ENCODE measurements at regions not wholly inside any gene's neighbourhood (a gene's known extent, or its start where the extent isn't known, plus 50 kb on each side); places are given as distances from the start of the nearest gene placed in this dataset.
"Not testable (repeated sequence)": the region's sequence is repeated elsewhere in the genome, so short reads cannot be mapped to it uniquely, and the experiment has no call there.

GRCh38 chr17:53633856-53634255 lies 188.9 kb upstream of the KIF2B start:
- no peak for DNase-seq (ENCODE audit: low read depth)

GRCh38 chr17:53631486-53631885 lies 191.2 kb upstream of the KIF2B start:
- DNase-seq (ENCODE audit: low read depth): no peak

GRCh38 chr17:53630638-53631037 lies 192.1 kb upstream of the KIF2B start:
- no peak for DNase-seq (ENCODE audit: low read depth)

DNA sequence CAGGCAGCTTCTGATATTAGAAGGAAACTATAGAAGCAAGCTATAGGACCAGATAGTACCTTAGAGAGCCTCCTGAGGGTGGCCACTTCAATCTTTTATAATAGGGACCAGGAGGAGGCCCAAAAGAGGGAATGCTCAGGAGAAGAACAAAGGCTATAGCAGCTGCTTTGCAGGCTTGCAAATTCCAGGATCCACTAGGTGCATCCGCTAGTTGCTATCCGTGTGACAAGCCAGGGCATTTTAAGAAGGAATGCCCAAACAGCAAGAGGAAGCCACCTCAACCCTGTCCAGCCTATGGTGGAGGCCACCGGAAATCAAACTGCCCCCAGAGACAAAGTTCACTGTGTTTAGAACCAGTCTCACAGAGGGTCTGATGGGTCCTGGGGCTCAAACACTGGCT lies 192.6 kb upstream of the KIF2B start:
- DNase-seq (ENCODE audit: low read depth): no peak

- DNase-seq (ENCODE audit: low read depth): no peak
These were observed 193.5 kb upstream of the KIF2B start for GRCh38 chr17:53629188-53629587.

GRCh38 chr17:53628011-53628410 lies 194.7 kb upstream of the KIF2B start:
- peak; percentile 60 for DNase-seq (ENCODE audit: low read depth)

- peak; percentile 48 for DNase-seq (ENCODE audit: low read depth)
These were observed 195.2 kb upstream of the KIF2B start for GRCh38 chr17:53627511-53627910.

DNA sequence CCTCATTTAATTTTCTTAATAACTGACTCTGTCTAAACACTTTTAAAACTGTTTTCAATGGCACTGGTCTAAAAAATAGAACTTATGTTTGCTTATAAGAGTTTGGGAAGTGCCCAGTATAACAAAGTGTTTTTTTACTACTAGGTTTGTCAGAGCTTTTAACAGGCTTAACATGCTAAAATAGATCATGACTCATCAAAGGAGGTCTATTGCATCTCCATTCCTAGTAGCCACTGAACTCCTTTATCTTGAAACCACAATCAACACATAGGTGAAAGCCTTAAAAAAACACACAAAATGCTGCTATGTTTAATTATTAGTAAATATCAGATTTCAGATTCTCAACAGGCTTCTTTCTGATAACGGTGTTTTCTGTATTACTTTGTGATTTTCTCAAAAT lies 196.4 kb upstream of the KIF2B start:
- DNase-seq (ENCODE audit: low read depth): peak; percentile 67

- no peak for DNase-seq (ENCODE audit: low read depth)
These were observed 203.7 kb upstream of the KIF2B start for GRCh38 chr17:53619025-53619424.

- not testable (repeated sequence) for DNase-seq (ENCODE audit: low read depth)
These were observed 214.5 kb upstream of the KIF2B start for GRCh38 chr17:53608208-53608607.

GRCh38 chr17:53607475-53607874 lies 215.3 kb upstream of the KIF2B start:
- DNase-seq (ENCODE audit: low read depth): no peak

- DNase-seq (ENCODE audit: low read depth): no peak
These were observed 234.4 kb upstream of the KIF2B start for GRCh38 chr17:53588317-53588716.

- no peak for DNase-seq (ENCODE audit: low read depth)
These were observed 248.7 kb upstream of the KIF2B start for GRCh38 chr17:53574038-53574437.

- no peak for DNase-seq (ENCODE audit: low read depth)
These were observed 251.4 kb upstream of the KIF2B start for GRCh38 chr17:53571342-53571741.

DNA sequence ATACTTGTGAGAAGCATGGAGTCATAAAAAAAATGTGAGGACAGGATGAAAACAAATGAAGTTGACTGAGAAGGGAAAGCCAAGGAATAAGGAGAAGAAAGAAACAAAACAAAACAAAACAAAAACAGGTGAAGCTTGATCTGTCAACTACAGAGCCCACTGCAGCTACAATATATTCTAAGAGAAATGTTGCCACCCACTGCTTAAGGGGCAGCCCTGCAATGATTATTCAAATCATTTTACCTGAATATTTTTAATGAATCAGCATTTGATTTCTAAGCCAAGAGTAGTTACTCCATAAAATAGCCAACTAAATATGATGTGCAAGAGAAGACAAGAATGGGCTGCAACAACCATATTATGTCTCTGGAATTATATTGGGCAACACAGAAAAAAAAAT lies 252.0 kb upstream of the KIF2B start:
- no peak for DNase-seq (ENCODE audit: low read depth)

- no peak for DNase-seq (ENCODE audit: low read depth)
These were observed 261.8 kb upstream of the KIF2B start for GRCh38 chr17:53560953-53561352.

GRCh38 chr17:53548252-53548651 lies 274.5 kb upstream of the KIF2B start:
- DNase-seq (ENCODE audit: low read depth): no peak

DNA sequence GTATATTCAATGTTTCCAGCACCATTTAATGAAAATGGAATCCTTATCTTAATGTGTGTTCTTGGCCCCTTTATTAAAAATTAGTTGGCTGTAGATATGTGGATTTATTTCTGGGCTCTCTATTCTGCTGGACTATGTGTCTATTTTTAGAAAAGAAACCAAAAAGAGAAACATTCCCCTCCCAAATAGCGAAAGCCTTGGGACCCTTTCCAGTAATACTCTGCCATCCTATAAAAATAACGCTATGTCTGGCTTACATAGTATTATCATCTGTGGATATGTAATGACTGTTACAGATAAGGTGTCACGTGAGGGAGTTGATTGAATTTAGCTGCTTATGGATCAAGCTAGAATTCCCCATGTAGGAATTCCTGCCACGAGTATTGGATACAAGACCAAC lies 279.3 kb upstream of the KIF2B start:
- DNase-seq (ENCODE audit: low read depth): no peak

DNA sequence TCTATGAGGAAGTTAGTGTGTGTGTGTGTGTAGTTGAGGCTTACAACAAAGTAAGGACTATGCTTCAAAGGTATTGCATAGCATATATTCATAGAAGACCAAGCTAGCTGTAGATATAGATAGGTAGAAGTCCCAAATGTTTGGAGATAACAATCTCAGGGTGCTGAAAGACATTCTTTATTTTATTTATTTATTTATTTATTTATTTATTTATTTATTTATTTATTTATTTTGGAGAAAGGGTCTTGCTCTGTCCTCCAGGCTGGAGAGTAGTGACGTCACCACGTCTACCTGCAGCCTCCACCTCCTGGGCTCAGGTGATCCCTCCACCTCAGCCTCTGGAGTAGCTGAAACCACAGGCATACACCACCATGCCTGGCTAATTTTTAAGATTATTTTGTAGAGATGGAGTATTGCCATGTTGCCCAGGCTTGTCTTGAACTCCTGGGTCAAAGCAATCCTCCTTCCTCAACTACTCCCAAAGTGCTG lies 284.6 kb upstream of the KIF2B start:
- no peak for DNase-seq (ENCODE audit: low read depth)

- DNase-seq (ENCODE audit: low read depth): no peak
These were observed 295.3 kb upstream of the KIF2B start for GRCh38 chr17:53527473-53527872.

GRCh38 chr17:53525590-53525989 lies 297.1 kb upstream of the KIF2B start:
- DNase-seq (ENCODE audit: low read depth): no peak

GRCh38 chr17:53516636-53517035 lies 306.1 kb upstream of the KIF2B start:
- DNase-seq (ENCODE audit: low read depth): no peak

- DNase-seq (ENCODE audit: low read depth): no peak
These were observed 323.4 kb upstream of the KIF2B start for GRCh38 chr17:53499277-53499676.

DNA sequence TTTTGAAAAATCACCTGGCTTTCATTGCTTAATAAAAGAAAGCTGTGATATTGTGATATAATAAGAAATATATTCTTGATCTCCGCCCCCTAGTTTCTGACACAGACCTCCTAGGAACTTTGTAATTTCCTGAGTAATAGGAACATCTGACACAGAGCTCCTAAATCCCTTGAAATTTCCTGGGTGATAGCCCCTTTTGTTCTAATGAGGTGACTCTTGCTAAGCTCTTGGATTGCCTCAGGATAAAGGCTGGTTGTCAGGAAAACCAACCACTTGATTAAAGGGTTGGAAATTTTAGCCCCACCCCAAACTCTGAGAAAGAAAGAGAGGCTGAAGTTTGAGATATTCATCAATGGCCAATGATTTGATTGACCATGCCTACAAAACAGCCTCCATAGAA lies 326.4 kb upstream of the KIF2B start:
- DNase-seq (ENCODE audit: low read depth): no peak

DNA sequence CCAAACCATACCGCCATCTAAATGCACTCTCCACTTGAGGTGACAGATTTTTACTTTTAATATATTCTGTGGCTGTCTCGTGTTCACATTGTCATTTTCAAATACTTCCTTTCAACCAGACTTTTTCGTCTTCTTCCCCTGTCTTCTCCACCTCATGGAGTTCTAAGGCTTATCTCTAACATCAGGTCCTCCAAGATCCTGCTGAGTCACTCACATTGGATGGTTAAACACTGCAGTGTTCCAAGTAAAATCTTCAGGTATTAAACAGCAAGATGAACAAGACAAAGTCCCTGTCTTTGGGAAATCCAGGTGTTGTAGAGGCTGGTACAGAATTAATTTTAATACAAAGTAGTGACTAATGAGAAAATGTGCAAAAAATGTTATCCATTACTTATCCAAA lies 330.2 kb upstream of the KIF2B start:
- DNase-seq (ENCODE audit: low read depth): no peak
